Upper lobe of left lung (tissue), 4 donors: ENCODE measurements at regions not wholly inside any gene's neighbourhood (a gene's known extent, or its start where the extent isn't known, plus 50 kb on each side); places are given as distances from the start of the nearest gene placed in this dataset.

Experiments
- EP300 ChIP-seq, 4 donors: sonication (generic); formaldehyde crosslinking; IDR thresholded peaks; one replicate each; pipeline ENCODE4 v1.5.1; 2017; ENCODE audit warnings: antibody characterized with exemption in 4 of 4, control low read depth in 2 of 4
- POLR2A ChIP-seq, 4 donors: fragments of 450-650 bp; IDR thresholded peaks; one replicate each; pipeline ENCODE4 v1.5.1; 2016 to 2017; ENCODE audit warnings: antibody characterized with exemption in 4 of 4, mild to moderate bottlenecking in 2 of 4
- POLR2AphosphoS5 ChIP-seq, 2 donors: sonication (generic); formaldehyde crosslinking; IDR thresholded peaks; one replicate each; pipeline ENCODE4 v1.5.1; 2017; ENCODE audit warnings: antibody characterized with exemption in 2 of 2
- TF ChIP-seq, protein P1 (sequence below), 6 experiments: fragments of 450-650 bp in 4 of 6; fragments of 200-600 bp in 2 of 6; sonication (generic) in 2 of 6; IDR thresholded peaks; one replicate each; pipeline ENCODE4 v1.5.1; 2016 to 2019; ENCODE audit warnings: antibody characterized with exemption in 6 of 6

DNA sequence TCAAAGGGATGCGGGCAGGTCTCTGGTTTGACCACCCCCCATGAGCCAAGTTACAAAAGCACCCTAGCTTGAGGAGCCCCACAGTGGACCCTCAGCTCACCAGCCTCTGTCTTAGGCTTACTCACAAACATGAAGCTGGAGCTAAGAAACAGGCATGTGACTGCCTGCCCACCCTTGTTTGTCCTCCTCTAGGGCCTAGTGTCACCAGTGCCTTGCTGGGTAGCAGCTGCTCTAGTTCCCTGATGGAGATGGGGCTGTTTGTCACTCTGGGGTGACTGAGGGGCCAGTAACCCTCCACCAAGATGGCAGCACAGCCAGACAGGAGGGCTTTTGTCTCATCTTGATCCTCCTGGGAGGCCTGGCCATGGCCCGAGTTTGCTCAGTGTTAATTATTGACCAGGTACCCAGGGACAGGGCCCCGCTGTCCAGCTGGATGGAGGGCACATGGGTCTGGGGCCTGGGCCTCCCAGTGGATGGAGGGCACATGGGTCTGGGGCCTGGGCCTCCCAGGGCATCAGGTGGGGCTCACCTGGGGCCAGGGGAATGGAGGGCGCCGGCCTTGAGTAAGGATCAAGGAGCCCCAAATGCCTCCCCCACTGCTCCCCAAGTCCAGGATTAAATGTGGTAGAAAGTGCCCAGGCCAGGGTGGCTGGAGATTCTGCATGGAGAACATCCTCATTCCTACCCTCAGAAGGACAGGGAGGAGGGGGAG is 185.9 kb upstream of the HAAO start:
- TF ChIP-seq, protein P1, sequence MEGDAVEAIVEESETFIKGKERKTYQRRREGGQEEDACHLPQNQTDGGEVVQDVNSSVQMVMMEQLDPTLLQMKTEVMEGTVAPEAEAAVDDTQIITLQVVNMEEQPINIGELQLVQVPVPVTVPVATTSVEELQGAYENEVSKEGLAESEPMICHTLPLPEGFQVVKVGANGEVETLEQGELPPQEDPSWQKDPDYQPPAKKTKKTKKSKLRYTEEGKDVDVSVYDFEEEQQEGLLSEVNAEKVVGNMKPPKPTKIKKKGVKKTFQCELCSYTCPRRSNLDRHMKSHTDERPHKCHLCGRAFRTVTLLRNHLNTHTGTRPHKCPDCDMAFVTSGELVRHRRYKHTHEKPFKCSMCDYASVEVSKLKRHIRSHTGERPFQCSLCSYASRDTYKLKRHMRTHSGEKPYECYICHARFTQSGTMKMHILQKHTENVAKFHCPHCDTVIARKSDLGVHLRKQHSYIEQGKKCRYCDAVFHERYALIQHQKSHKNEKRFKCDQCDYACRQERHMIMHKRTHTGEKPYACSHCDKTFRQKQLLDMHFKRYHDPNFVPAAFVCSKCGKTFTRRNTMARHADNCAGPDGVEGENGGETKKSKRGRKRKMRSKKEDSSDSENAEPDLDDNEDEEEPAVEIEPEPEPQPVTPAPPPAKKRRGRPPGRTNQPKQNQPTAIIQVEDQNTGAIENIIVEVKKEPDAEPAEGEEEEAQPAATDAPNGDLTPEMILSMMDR (IDR thresholded peaks at IDR 0.05), result no peak
- TF ChIP-seq POLR2AphosphoS5 (IDR thresholded peaks at IDR 0.05), result no peak
- TF ChIP-seq POLR2A (IDR thresholded peaks at IDR 0.05), result no peak
- no peak for TF ChIP-seq EP300 (IDR thresholded peaks at IDR 0.05)
